ENCODE measurements at regions not wholly inside any gene's neighbourhood (a gene's known extent, or its start where the extent isn't known, plus 50 kb on each side); places are given as distances from the start of the nearest gene placed in this dataset.

- TF ChIP-seq MAX (IDR thresholded peaks at IDR 0.05), result no peak
- TF ChIP-seq EGR1 (IDR thresholded peaks at IDR 0.05), result no peak
- no peak for TF ChIP-seq USF1 (IDR thresholded peaks at IDR 0.05)
- no peak for TF ChIP-seq TEAD4 (IDR thresholded peaks at IDR 0.05)
- no peak for TF ChIP-seq REST (IDR thresholded peaks at IDR 0.05; ENCODE audit: low read depth)
- no peak for TF ChIP-seq ZBTB7A (IDR thresholded peaks at IDR 0.05; ENCODE audit: low read depth)
- TF ChIP-seq YY1 (IDR thresholded peaks at IDR 0.05; ENCODE audit: low read depth), result no peak
- TF ChIP-seq TCF12 (IDR thresholded peaks at IDR 0.05; ENCODE audit: low read depth), result no peak
- TF ChIP-seq RAD21 (IDR thresholded peaks at IDR 0.05; ENCODE audit: low read depth), result no peak
Measured at GRCh38 chr4:96739101-96739500, 899.2 kb downstream of the PDHA2 start.

- TF ChIP-seq EP300 (IDR thresholded peaks at IDR 0.05; ENCODE audit: borderline replicate concordance) (no peak), NFIC (IDR thresholded peaks at IDR 0.05) (no peak), YY1 (IDR thresholded peaks at IDR 0.05; ENCODE audit: low read depth) (no peak), REST (IDR thresholded peaks at IDR 0.05; ENCODE audit: low read depth) (no peak), MAX (IDR thresholded peaks at IDR 0.05) (no peak), EGR1 (IDR thresholded peaks at IDR 0.05) (no peak), TCF12 (IDR thresholded peaks at IDR 0.05; ENCODE audit: low read depth) (no peak), CREB1 (IDR thresholded peaks at IDR 0.05; ENCODE audit: low read depth) (no peak), ZBTB7A (IDR thresholded peaks at IDR 0.05; ENCODE audit: low read depth) (no peak), USF1 (IDR thresholded peaks at IDR 0.05) (no peak), FOXM1 (IDR thresholded peaks at IDR 0.05; ENCODE audit: borderline replicate concordance, low read depth) (no peak), TEAD4 (IDR thresholded peaks at IDR 0.05) (no peak), CEBPB (IDR thresholded peaks at IDR 0.05) (no peak), RAD21 (IDR thresholded peaks at IDR 0.05; ENCODE audit: low read depth) (no peak), TAF1 (IDR thresholded peaks at IDR 0.05; ENCODE audit: low read depth) (no peak)
Measured at GRCh38 chr4:96742332-96743014, 902.6 kb downstream of the PDHA2 start.

- no peak for TF ChIP-seq FOXM1 (IDR thresholded peaks at IDR 0.05; ENCODE audit: borderline replicate concordance, low read depth)
- TF ChIP-seq USF1 (IDR thresholded peaks at IDR 0.05), result no peak
- no peak for TF ChIP-seq ZBTB7A (IDR thresholded peaks at IDR 0.05; ENCODE audit: low read depth)
- no peak for TF ChIP-seq CEBPB (IDR thresholded peaks at IDR 0.05)
Measured at GRCh38 chr4:96744676-96745075, 904.8 kb downstream of the PDHA2 start.

GRCh38 chr4:96753216-96753615 lies 913.3 kb downstream of the PDHA2 start:
- TF ChIP-seq NFIC (IDR thresholded peaks at IDR 0.05) (no peak), CREB1 (IDR thresholded peaks at IDR 0.05; ENCODE audit: low read depth) (no peak), TAF1 (IDR thresholded peaks at IDR 0.05; ENCODE audit: low read depth) (no peak), TEAD4 (IDR thresholded peaks at IDR 0.05) (no peak), FOXM1 (IDR thresholded peaks at IDR 0.05; ENCODE audit: borderline replicate concordance, low read depth) (no peak), TCF12 (IDR thresholded peaks at IDR 0.05; ENCODE audit: low read depth) (no peak), ZBTB7A (IDR thresholded peaks at IDR 0.05; ENCODE audit: low read depth) (no peak), CEBPB (IDR thresholded peaks at IDR 0.05) (no peak), EGR1 (IDR thresholded peaks at IDR 0.05) (no peak), EP300 (IDR thresholded peaks at IDR 0.05; ENCODE audit: borderline replicate concordance) (no peak), USF1 (IDR thresholded peaks at IDR 0.05) (no peak), YY1 (IDR thresholded peaks at IDR 0.05; ENCODE audit: low read depth) (no peak), RAD21 (IDR thresholded peaks at IDR 0.05; ENCODE audit: low read depth) (no peak)

Data from Ishikawa (cell line).